ES-I3 (cell line): ENCODE measurements at regions not wholly inside any gene's neighbourhood (a gene's known extent, or its start where the extent isn't known, plus 50 kb on each side); places are given as distances from the start of the nearest gene placed in this dataset.

Source experiments
- H3K36me3 ChIP-seq: 2 replicates; pipeline ENCODE4 v1.6.1; 2013; ENCODE audit warnings: mild to moderate bottlenecking, low read length, control low read depth, moderate library complexity; ENCODE audit not compliant: insufficient read depth
- H3K4me1 ChIP-seq: 2 replicates; pipeline ENCODE4 v1.6.1; 2013; ENCODE audit warnings: mild to moderate bottlenecking, control low read depth, low read length; ENCODE audit not compliant: insufficient read depth
- H3K9ac ChIP-seq: 2 replicates; pipeline ENCODE4 v1.6.1; 2013; ENCODE audit warnings: low read depth, mild to moderate bottlenecking, low read length, moderate library complexity
- H3K9me3 ChIP-seq: 2 replicates; pipeline ENCODE4 v1.6.1; 2013; ENCODE audit warnings: mild to moderate bottlenecking, low read length, moderate library complexity; ENCODE audit not compliant: control insufficient read depth, insufficient read depth

- Histone ChIP-seq H3K4me1 (peaks cover 3% of the 10 kb centered on the region), H3K36me3 (no peaks in the 10 kb centered on the region), H3K9me3 (no peaks in the 10 kb centered on the region), H3K9ac (no peak overlapping the region)
Observed at GRCh38 chr2:74746480-74746879, 87.4 kb upstream of the HK2 start.

GRCh38 chr2:74747411-74748080 lies 86.4 kb upstream of the HK2 start:
- Histone ChIP-seq H3K4me1 (no peaks in the 10 kb centered on the region), H3K9me3 (no peaks in the 10 kb centered on the region), H3K36me3 (no peaks in the 10 kb centered on the region), H3K9ac (no peak overlapping the region)

- Histone ChIP-seq H3K36me3 (no peaks in the 10 kb centered on the region), H3K9ac (no peak overlapping the region), H3K9me3 (no peaks in the 10 kb centered on the region), H3K4me1 (no peaks in the 10 kb centered on the region)
Observed at GRCh38 chr2:74748665-74749064, 85.3 kb upstream of the HK2 start.

- no peak overlapping the region for H3K9ac ChIP-seq
- no peaks in the 10 kb centered on the region for H3K36me3 ChIP-seq
- no peaks in the 10 kb centered on the region for H3K4me1 ChIP-seq
- H3K9me3 ChIP-seq: no peaks in the 10 kb centered on the region
Observed at GRCh38 chr2:74749432-74749831, 84.5 kb upstream of the HK2 start.

GRCh38 chr2:74751981-74752851 lies 81.7 kb upstream of the HK2 start:
- Histone ChIP-seq H3K36me3 (no peaks in the 10 kb centered on the region), H3K4me1 (no peaks in the 10 kb centered on the region), H3K9ac (no peak overlapping the region)

GRCh38 chr2:74755386-74755785 lies 78.5 kb upstream of the HK2 start:
- H3K9me3 ChIP-seq: peaks cover 10% of the 10 kb centered on the region; the same call in 1 of the 2 replicates
- no peaks in the 10 kb centered on the region for H3K36me3 ChIP-seq
- no peaks in the 10 kb centered on the region for H3K4me1 ChIP-seq
- H3K9ac ChIP-seq: no peak overlapping the region

More at GRCh38 chr2:74751981-74752851, 81.7 kb upstream of the HK2 start:
- H3K9me3 ChIP-seq: peaks cover 6% of the 10 kb centered on the region; the same call in 1 of the 2 replicates

GRCh38 chr2:74756356-74756890 lies 77.5 kb upstream of the HK2 start:
- Histone ChIP-seq H3K36me3 (no peaks in the 10 kb centered on the region), H3K9me3 (peaks cover 10% of the 10 kb centered on the region; the same call in 1 of the 2 replicates), H3K9ac (no peak overlapping the region), H3K4me1 (no peaks in the 10 kb centered on the region)

GRCh38 chr2:74759986-74760385 lies 73.9 kb upstream of the HK2 start:
- peaks cover 10% of the 10 kb centered on the region; the same call in 1 of the 2 replicates for H3K9me3 ChIP-seq
- H3K4me1 ChIP-seq: peaks cover 10% of the 10 kb centered on the region; the same call in 1 of the 2 replicates
- H3K36me3 ChIP-seq: no peaks in the 10 kb centered on the region
- no peak overlapping the region for H3K9ac ChIP-seq

- peaks cover 10% of the 10 kb centered on the region; the same call in 1 of the 2 replicates for H3K4me1 ChIP-seq
- no peaks in the 10 kb centered on the region for H3K36me3 ChIP-seq
- no peak overlapping the region for H3K9ac ChIP-seq
Observed at GRCh38 chr2:74760875-74761630, 72.9 kb upstream of the HK2 start.

GRCh38 chr2:74762789-74763188 lies 71.1 kb upstream of the HK2 start:
- peaks cover 3% of the 10 kb centered on the region; the same call in 1 of the 2 replicates for H3K9me3 ChIP-seq
- H3K9ac ChIP-seq: no peak overlapping the region
- no peaks in the 10 kb centered on the region for H3K36me3 ChIP-seq
- peaks cover 10% of the 10 kb centered on the region; the same call in 1 of the 2 replicates for H3K4me1 ChIP-seq

More at GRCh38 chr2:74760875-74761630, 72.9 kb upstream of the HK2 start:
- peaks cover 4% of the 10 kb centered on the region; the same call in 1 of the 2 replicates for H3K9me3 ChIP-seq

- Histone ChIP-seq H3K4me1 (peaks cover 10% of the 10 kb centered on the region; the same call in 1 of the 2 replicates), H3K9me3 (no peaks in the 10 kb centered on the region), H3K36me3 (no peaks in the 10 kb centered on the region), H3K9ac (no peak overlapping the region)
Observed at GRCh38 chr2:74763962-74764428, 69.9 kb upstream of the HK2 start.

GRCh38 chr2:74764429-74765272 lies 69.3 kb upstream of the HK2 start:
- Histone ChIP-seq H3K9ac (no peak overlapping the region), H3K9me3 (no peaks in the 10 kb centered on the region), H3K36me3 (no peaks in the 10 kb centered on the region), H3K4me1 (peaks cover 10% of the 10 kb centered on the region; the same call in 1 of the 2 replicates)

GRCh38 chr2:74766780-74767179 lies 67.1 kb upstream of the HK2 start:
- no peaks in the 10 kb centered on the region for H3K9me3 ChIP-seq
- no peak overlapping the region for H3K9ac ChIP-seq
- H3K36me3 ChIP-seq: no peaks in the 10 kb centered on the region
- peaks cover 10% of the 10 kb centered on the region; the same call in 1 of the 2 replicates for H3K4me1 ChIP-seq
